ENCODE measurements at regions not wholly inside any gene's neighbourhood (a gene's known extent, or its start where the extent isn't known, plus 50 kb on each side); places are given as distances from the start of the nearest gene placed in this dataset.

DNA sequence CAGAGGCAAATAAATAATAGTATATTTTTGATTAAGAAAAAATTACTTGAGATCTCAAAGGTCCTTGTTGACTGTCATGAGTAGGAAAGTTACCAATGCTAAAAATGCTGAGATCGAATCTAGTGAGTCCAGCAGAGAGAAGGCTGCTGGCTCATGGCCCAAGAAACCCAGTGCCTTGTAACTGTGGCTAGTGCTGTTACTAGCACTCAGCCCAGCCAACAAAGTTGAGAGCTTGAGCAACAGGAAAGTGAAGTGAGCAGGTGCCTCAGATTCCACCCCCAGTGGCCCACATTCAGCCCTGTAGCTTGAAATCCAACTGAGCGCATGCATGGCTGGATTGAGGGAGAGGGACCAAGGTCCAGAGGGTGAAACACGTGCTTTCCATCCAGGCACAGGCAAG is 398.2 kb downstream of the SHANK2 start:
- H3F3A ChIP-seq (ENCODE audit: insufficient read depth), result no peaks in the 10 kb centered on the region
- no peak overlapping the region for H3K4me2 ChIP-seq (ENCODE audit: low read depth, low read length, poor library complexity, severe bottlenecking)
- TF ChIP-seq EZH2phosphoT487 (conservative IDR thresholded peaks at IDR 0.05; ENCODE audit: low read length) (no peak), CTCF (IDR thresholded peaks at IDR 0.05; ENCODE audit: insufficient read depth, low read length, poor library complexity, severe bottlenecking) (no peak)
- H2AFZ ChIP-seq (ENCODE audit: low read depth, low read length, severe bottlenecking), result no peak overlapping the region
- H3K9ac ChIP-seq (ENCODE audit: low read length), result no peak overlapping the region
- no peaks in the 10 kb centered on the region for H3K27me3 ChIP-seq (ENCODE audit: low read length)
- no peaks in the 10 kb centered on the region for H3K79me2 ChIP-seq (ENCODE audit: insufficient read depth, low read length)
- H3K9me3 ChIP-seq (ENCODE audit: insufficient read depth, low read length), result no peaks in the 10 kb centered on the region
- H3K27ac ChIP-seq (ENCODE audit: low read depth, low read length), result no peak overlapping the region
- H3K9me2 ChIP-seq (replicated peaks; ENCODE audit: insufficient read depth, low read length), result no peaks in the 10 kb centered on the region
- no peak overlapping the region for H3K4me3 ChIP-seq (ENCODE audit: insufficient read depth, low read length, poor library complexity, severe bottlenecking)
- H3K36me3 ChIP-seq (ENCODE audit: low read length), result no peaks in the 10 kb centered on the region
- no peaks in the 10 kb centered on the region for H4K20me1 ChIP-seq (ENCODE audit: low read depth, low read length)

- Histone ChIP-seq H3K9me2 (replicated peaks; ENCODE audit: insufficient read depth, low read length) (no peaks in the 10 kb centered on the region), H3F3A (ENCODE audit: insufficient read depth) (no peaks in the 10 kb centered on the region), H3K36me3 (ENCODE audit: low read length) (no peaks in the 10 kb centered on the region), H3K27me3 (ENCODE audit: low read length) (no peaks in the 10 kb centered on the region), H2AFZ (ENCODE audit: low read depth, low read length, severe bottlenecking) (no peak overlapping the region), H3K4me3 (ENCODE audit: insufficient read depth, low read length, poor library complexity, severe bottlenecking) (no peak overlapping the region), H4K20me1 (ENCODE audit: low read depth, low read length) (no peaks in the 10 kb centered on the region), H3K4me2 (ENCODE audit: low read depth, low read length, poor library complexity, severe bottlenecking) (no peak overlapping the region), H3K9ac (ENCODE audit: low read length) (no peak overlapping the region), H3K27ac (ENCODE audit: low read depth, low read length) (no peak overlapping the region), H3K79me2 (ENCODE audit: insufficient read depth, low read length) (no peaks in the 10 kb centered on the region), H3K9me3 (ENCODE audit: insufficient read depth, low read length) (no peaks in the 10 kb centered on the region)
- no peak for TF ChIP-seq CTCF (IDR thresholded peaks at IDR 0.05; ENCODE audit: insufficient read depth, low read length, poor library complexity, severe bottlenecking)
- TF ChIP-seq EZH2phosphoT487 (conservative IDR thresholded peaks at IDR 0.05; ENCODE audit: low read length), result no peak
Measured at GRCh38 chr11:70854901-70855556, 397.3 kb downstream of the SHANK2 start.

DNA sequence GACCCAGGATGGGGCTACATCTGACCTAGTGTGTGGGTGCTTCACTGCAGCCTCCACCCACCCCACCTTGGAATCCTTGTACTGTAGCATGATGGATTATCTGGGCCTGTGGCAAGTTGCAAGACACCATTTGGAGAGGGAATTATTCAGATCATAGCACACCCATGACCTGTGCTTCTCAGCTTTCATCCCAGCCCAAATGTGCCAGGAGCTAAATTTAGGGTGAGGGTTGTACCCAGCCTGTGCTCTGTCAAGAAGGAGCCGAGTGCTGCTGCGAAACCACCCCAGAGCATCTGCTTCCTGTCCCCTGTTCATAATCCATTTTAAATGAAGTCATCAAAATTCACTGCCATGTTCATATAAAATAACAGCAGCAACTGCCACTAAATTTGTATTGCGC is 394.5 kb downstream of the SHANK2 start:
- no peak overlapping the region for H3K4me3 ChIP-seq (ENCODE audit: insufficient read depth, low read length, poor library complexity, severe bottlenecking)
- H3K9me2 ChIP-seq (replicated peaks; ENCODE audit: insufficient read depth, low read length), result no peaks in the 10 kb centered on the region
- H2AFZ ChIP-seq (ENCODE audit: low read depth, low read length, severe bottlenecking), result no peak overlapping the region
- no peaks in the 10 kb centered on the region for H4K20me1 ChIP-seq (ENCODE audit: low read depth, low read length)
- H3F3A ChIP-seq (ENCODE audit: insufficient read depth), result no peaks in the 10 kb centered on the region
- no peaks in the 10 kb centered on the region for H3K79me2 ChIP-seq (ENCODE audit: insufficient read depth, low read length)
- no peak overlapping the region for H3K9ac ChIP-seq (ENCODE audit: low read length)
- TF ChIP-seq EZH2phosphoT487 (conservative IDR thresholded peaks at IDR 0.05; ENCODE audit: low read length), result no peak
- TF ChIP-seq CTCF (IDR thresholded peaks at IDR 0.05; ENCODE audit: insufficient read depth, low read length, poor library complexity, severe bottlenecking), result no peak
- no peaks in the 10 kb centered on the region for H3K27me3 ChIP-seq (ENCODE audit: low read length)
- H3K9me3 ChIP-seq (ENCODE audit: insufficient read depth, low read length), result no peaks in the 10 kb centered on the region
- no peaks in the 10 kb centered on the region for H3K36me3 ChIP-seq (ENCODE audit: low read length)
- no peak overlapping the region for H3K4me2 ChIP-seq (ENCODE audit: low read depth, low read length, poor library complexity, severe bottlenecking)
- H3K27ac ChIP-seq (ENCODE audit: low read depth, low read length), result no peak overlapping the region
